ENCODE measurements at regions not wholly inside any gene's neighbourhood (a gene's known extent, or its start where the extent isn't known, plus 50 kb on each side); places are given as distances from the start of the nearest gene placed in this dataset.
A peak's percentile ranks its signal among the peaks of the same experiment; 100 is the strongest.

DNA sequence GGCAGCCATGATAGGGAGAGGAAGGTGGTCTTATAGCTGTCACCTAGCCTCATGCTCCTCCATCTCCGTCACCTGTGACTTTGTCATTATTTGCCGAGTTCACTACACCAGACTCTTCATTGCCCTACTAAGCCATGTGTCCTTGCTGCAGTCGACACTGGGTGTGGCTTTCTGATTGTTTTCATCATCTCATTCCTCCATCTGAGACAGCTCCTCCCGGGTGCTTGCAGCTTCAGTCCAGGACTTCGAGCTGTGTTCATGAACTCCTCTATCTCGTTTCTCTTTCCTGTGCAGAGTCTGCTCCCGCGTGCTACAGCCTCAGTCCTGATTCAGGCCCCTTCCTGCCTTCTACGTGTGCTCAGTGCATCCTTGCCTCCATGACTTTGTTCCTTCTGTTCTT, 295.1 kb upstream of the TNP1 start:
- CTCF ChIA-PET, result no interaction called here
- H3K27me3 Mint-ChIP-seq, result peaks cover 18% of the 10 kb centered on the region
- no peak overlapping the region for H3K4me3 Mint-ChIP-seq
- H3K27ac Mint-ChIP-seq, result no peak overlapping the region
- H3K36me3 Mint-ChIP-seq, result no peaks in the 10 kb centered on the region
- no peaks in the 10 kb centered on the region for H3K9me3 Mint-ChIP-seq
- no peaks in the 10 kb centered on the region for H3K4me1 Mint-ChIP-seq
- DNase-seq, result no peak

DNA sequence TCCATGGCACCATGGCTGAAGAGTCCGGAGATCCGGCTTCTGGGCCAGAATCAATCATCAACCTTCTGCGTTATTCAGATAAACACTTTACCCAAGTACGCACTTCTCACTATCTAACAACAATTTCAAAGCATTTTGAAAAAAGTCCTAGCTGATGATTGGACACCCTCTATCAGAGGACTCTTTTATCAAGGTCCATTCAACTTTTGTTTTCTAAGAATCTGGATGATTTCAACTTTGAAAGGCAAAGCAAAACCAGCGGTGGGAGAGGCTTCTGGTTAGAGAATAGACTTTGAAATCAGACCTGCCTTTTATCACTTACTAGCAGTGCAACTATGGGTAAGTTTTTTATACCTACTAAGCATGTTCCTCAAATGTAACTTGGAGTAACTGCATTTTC, 293.6 kb upstream of the TNP1 start:
- no peak overlapping the region for H3K27ac Mint-ChIP-seq
- H3K4me3 Mint-ChIP-seq, result no peak overlapping the region
- CTCF ChIA-PET, result interaction anchor here (0.7 kb wide), 2 partner anchors 10 to 166 kb away, joined by 3 to 4 read pairs; no protein-coding TSS in a partner anchor
- no peaks in the 10 kb centered on the region for H3K36me3 Mint-ChIP-seq
- DNase-seq, result no peak
- H3K4me1 Mint-ChIP-seq, result no peaks in the 10 kb centered on the region
- H3K9me3 Mint-ChIP-seq, result no peaks in the 10 kb centered on the region
- H3K27me3 Mint-ChIP-seq, result peaks cover 18% of the 10 kb centered on the region

DNA sequence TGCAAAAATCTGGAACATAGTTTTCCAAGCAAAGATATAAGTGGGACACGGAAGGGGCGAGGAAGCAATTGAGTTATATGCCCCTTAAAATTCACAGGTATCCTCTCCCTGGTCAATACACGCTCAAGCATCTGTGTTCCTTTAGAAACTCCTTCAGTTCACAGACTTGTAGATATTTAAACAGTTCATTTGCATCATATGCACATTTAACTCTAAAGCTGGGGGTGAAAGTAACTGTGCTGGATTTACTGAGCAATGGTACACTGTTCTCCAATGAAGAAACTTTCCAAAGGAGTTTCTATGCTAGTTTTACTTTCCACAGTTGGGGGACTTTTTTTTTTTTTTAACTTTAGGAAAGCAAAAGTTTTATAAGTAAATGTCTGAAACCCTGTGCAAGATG, 293.0 kb upstream of the TNP1 start:
- Mint-ChIP-seq H3K27me3 (peaks cover 11% of the 10 kb centered on the region), H3K4me3 (no peak overlapping the region)
- CTCF ChIA-PET, result interaction anchor here (0.7 kb wide), 2 partner anchors 11 to 167 kb away, joined by 3 to 4 read pairs; no protein-coding TSS in a partner anchor

DNA sequence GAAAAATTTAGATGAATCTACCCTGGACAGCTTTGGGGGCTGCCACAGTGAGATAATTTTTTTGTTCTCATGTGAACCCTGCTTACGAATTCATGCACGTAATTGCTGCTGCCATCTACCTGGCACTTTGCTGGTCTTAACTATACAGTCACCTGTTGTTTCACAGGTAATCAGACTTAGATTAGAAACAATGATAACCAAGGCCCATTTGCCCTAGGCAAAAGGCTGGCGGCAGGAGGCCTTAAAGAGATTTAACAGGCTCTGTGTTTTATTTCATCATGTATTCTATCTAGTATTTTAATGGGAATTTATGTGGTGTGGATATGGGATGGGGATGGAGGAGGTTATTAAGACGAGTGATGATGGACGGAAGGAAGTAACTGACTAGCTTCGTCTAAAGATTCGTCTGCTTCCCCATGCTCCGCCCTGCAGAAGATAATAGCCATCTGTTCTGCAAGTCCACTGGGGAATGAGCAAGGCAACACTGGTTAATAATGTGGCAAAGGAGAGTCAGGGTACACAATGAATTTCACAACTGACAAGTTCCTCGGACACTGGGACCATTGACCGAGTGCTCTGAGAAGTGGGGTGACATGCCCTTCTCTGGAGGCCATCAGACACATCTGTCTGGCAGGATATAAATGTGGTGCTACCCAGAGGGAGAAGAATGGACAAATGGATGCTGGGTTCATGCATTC, 291.8 kb upstream of the TNP1 start:
- Mint-ChIP-seq H3K4me1 (no peaks in the 10 kb centered on the region), H3K36me3 (no peaks in the 10 kb centered on the region), H3K9me3 (no peaks in the 10 kb centered on the region), H3K4me3 (no peak overlapping the region), H3K27me3 (peaks cover 18% of the 10 kb centered on the region), H3K27ac (no peak overlapping the region)
- CTCF ChIA-PET, result no interaction called here
- DNase-seq, result no peak

More for the DNA sequence above, 293.0 kb upstream of the TNP1 start:
- DNase-seq, result no peak
- no peaks in the 10 kb centered on the region for H3K4me1 Mint-ChIP-seq
- no peak overlapping the region for H3K27ac Mint-ChIP-seq
- no peaks in the 10 kb centered on the region for H3K9me3 Mint-ChIP-seq
- no peaks in the 10 kb centered on the region for H3K36me3 Mint-ChIP-seq

DNA sequence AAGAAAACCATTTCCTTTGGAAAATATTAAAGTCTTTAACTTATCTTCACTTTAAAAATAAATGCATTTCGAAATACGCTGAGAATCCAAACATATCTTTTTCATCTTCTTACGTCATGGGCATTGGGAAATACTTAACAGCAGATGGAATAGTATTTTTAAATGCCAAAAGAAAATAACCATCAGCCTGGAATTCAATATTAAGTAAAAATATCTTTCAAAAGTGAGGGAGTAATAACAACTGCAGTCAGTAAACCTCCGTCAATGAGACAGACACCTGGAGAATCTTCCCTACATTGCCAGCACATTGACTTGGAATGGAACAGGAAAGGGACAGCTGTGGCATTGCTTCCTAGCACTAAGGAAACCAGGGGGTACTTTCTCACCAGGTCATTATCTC, 290.4 kb upstream of the TNP1 start:
- CTCF ChIA-PET, result no interaction called here
- H3K9me3 Mint-ChIP-seq, result no peaks in the 10 kb centered on the region

DNA sequence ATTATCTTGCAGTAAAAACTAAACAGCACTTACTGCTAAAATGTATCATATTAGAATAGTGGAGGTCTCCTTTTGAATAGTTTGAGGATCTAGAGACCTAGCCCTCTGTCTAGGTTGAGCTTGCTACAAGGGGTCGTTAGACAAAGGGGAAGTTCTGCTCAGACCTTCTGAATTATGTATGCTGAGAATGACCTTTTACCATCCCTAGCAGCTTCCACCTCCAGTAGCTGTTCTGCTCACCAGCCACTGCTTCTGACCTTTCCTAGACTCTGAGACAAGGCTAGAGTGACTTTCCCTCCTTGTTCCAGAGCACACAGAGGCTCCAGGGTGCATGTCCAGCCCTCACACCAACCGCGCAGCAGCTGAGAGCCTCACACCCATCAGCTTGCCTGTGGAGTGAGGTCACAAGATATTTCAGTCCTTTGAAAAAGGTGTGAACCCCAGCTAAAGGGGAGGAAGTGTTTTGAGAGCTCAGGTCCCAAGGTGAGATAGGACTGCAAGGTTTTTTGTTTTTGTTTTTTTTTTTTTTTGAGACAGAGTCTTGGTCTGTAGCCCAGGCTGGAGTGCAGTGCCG, 289.3 kb upstream of the TNP1 start:
- CTCF ChIA-PET, result interaction anchor here (1.3 kb wide), 1 partner anchor 17 kb away, joined by 3 read pairs; no protein-coding TSS in a partner anchor
- H3K4me3 Mint-ChIP-seq, result no peak overlapping the region
- H3K27me3 Mint-ChIP-seq, result peaks cover 15% of the 10 kb centered on the region
- DNase-seq, result no peak
- H3K27ac Mint-ChIP-seq, result no peak overlapping the region
- H3K9me3 Mint-ChIP-seq, result no peaks in the 10 kb centered on the region
- H3K4me1 Mint-ChIP-seq, result no peaks in the 10 kb centered on the region
- no peaks in the 10 kb centered on the region for H3K36me3 Mint-ChIP-seq

More for the DNA sequence above, 290.4 kb upstream of the TNP1 start:
- Mint-ChIP-seq H3K27ac (no peak overlapping the region), H3K36me3 (no peaks in the 10 kb centered on the region), H3K27me3 (peaks cover 15% of the 10 kb centered on the region), H3K4me1 (no peaks in the 10 kb centered on the region), H3K4me3 (no peak overlapping the region)
- no peak for DNase-seq

DNA sequence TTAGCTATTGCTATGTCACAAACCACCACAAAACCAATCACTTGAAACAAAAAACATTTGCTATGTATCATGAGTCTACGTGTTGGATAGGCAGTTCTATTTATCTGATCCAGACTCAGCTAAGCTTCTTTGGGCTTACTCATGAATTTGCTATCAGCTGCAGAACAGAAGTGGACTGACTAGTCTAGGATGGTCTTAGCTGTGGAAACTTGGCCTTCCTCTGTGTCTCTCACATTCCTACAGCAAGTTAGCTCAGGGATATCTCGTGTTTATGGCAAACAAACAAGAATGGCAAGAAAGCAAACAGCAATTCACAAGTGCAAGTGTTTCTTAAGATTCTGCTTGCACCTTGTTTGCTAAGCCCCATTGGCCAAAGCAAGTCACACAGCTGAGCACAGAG, 288.0 kb upstream of the TNP1 start:
- DNase-seq, result no peak
- no peak overlapping the region for H3K27ac Mint-ChIP-seq
- H3K9me3 Mint-ChIP-seq, result no peaks in the 10 kb centered on the region
- no peaks in the 10 kb centered on the region for H3K4me1 Mint-ChIP-seq
- H3K27me3 Mint-ChIP-seq, result peaks cover 15% of the 10 kb centered on the region
- no peaks in the 10 kb centered on the region for H3K36me3 Mint-ChIP-seq
- no peak overlapping the region for H3K4me3 Mint-ChIP-seq
- CTCF ChIA-PET, result interaction anchor here (0.7 to 1.4 kb wide), 4 partner anchors 18 to 466 kb away, joined by 3 read pairs; no protein-coding TSS in a partner anchor

DNA sequence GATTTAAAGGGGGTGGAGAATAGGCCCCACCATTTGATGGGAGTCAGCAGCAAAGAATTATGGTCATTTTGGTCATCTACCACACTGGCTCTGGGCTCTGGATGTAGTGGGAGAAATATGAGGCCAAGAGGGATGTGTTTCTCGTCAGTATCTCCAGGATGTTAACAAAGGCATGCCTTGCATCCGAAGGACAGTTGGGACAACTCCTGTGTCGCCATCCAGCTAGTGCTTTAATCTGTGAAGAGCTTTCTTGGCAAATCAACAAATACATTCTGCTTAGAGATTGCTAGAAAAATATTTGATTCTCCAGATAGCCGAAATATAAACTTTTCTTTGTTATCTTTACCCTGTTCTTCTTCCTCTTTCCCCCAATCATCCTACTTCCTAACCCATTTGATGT, 287.1 kb upstream of the TNP1 start:
- Mint-ChIP-seq H3K27ac (no peak overlapping the region), H3K9me3 (peaks cover 5% of the 10 kb centered on the region), H3K36me3 (no peaks in the 10 kb centered on the region), H3K27me3 (peaks cover 13% of the 10 kb centered on the region), H3K4me3 (no peak overlapping the region), H3K4me1 (no peaks in the 10 kb centered on the region)
- DNase-seq, result no peak
- CTCF ChIA-PET, result interaction anchor here (1.0 kb wide), 1 partner anchor 19 kb away, joined by 3 read pairs; no protein-coding TSS in a partner anchor

DNA sequence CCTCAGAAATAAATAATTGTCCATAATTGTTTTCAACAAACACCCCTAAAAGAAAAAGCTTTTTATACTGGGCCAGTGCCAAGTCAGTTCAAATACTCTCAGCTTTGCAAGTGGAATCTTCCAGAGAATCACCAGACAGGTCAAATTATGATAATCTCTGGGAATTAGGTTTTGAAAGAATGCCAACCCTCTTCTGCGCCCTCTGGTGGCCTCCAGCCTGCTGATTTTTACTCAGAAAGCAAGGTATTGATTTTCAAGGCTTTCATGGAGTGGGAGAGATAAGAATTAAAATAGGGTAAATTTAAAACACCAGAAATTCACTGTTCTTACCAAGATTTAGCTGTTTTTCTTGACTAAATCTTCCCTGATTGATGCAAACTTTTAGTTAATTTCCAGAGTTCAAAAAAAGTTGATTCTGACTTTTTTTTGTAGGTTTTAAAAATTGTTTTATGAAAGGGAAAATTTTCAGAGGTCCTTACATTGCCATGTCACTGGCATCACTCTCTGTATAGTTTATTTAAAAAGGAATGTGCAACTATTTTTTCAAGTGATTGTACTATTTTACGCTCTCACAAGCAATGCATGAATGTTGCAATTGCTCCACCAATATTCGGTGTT, 282.9 kb upstream of the TNP1 start:
- Mint-ChIP-seq H3K4me1 (no peaks in the 10 kb centered on the region), H3K27ac (no peak overlapping the region), H3K9me3 (peaks cover 9% of the 10 kb centered on the region), H3K36me3 (no peaks in the 10 kb centered on the region), H3K4me3 (no peak overlapping the region), H3K27me3 (peaks cover 10% of the 10 kb centered on the region)
- CTCF ChIA-PET, result interaction anchor here (0.8 to 1.5 kb wide), 5 partner anchors 23 to 570 kb away, joined by 3 to 7 read pairs (median 3); no protein-coding TSS in a partner anchor
- peak; percentile 51 for DNase-seq

DNA sequence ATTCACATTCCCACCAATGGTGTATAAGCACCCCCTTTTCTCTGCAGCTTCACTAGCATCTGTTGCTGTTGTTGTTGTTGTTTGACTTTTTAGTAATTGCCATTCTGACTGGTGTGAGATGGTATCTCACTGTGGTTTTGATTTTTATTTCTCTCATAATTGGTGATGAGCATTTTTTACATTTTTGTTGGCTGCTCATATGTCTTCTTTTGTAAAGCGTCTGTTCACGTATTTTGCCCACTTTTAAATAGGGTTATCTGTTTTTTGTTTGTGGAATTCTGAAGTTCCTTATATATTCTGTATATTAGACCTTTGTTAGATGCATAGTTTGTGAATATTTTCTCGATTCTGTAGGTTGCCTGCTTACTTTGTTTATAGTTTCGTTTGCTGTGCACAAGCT, 278.4 kb upstream of the TNP1 start:
- Mint-ChIP-seq H3K4me3 (no peak overlapping the region), H3K27ac (no peak overlapping the region), H3K4me1 (no peaks in the 10 kb centered on the region), H3K9me3 (peaks cover 12% of the 10 kb centered on the region), H3K36me3 (no peaks in the 10 kb centered on the region), H3K27me3 (peaks cover 7% of the 10 kb centered on the region)
- DNase-seq, result no peak
- CTCF ChIA-PET, result no interaction called here

DNA sequence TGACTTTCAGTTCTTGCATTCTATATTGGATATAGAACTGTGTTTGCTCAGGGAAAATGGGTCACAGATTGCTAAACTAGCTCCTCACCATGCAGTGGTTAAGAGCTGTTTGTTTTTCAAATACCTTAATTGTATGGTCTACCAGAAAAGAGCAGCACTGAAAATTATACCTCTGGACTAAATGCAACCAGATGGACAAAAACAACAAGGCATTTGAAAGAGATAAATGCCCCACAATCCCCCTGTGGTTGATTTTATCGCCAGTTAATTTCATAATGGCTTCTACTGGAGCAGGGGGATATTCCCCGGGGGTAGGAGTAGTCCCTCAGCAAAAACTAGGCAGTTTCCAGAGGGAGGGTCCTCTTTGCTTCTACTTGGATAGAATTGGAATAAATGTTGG, 267.9 kb upstream of the TNP1 start:
- DNase-seq, result no peak
- H3K9me3 Mint-ChIP-seq, result no peaks in the 10 kb centered on the region
- H3K36me3 Mint-ChIP-seq, result no peaks in the 10 kb centered on the region
- H3K27ac Mint-ChIP-seq, result no peak overlapping the region
- no peak overlapping the region for H3K4me3 Mint-ChIP-seq
- H3K27me3 Mint-ChIP-seq, result peaks cover 18% of the 10 kb centered on the region
- H3K4me1 Mint-ChIP-seq, result no peaks in the 10 kb centered on the region
- CTCF ChIA-PET, result no interaction called here

DNA sequence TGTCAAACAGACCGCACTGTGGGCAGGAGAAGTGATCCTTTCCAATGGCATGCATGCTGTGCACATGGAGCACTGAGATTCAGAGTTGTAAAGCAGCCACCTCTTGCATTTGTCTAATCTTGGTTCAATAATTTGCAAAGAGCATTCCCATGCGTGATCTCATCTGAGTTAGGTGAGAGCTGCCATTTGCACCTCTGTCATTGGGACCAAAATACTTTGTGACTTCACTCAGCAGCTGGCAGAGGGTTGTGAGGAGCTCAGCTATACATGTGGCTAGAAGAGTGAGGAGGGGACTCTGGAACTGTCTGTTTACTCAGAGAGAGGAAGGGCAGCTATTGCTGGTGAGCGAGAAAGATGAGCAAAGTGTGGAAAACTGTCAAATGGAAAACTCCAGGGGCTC, 265.1 kb upstream of the TNP1 start:
- Mint-ChIP-seq H3K4me1 (no peaks in the 10 kb centered on the region), H3K27ac (no peak overlapping the region), H3K36me3 (no peaks in the 10 kb centered on the region), H3K27me3 (peaks cover 18% of the 10 kb centered on the region), H3K9me3 (no peaks in the 10 kb centered on the region), H3K4me3 (no peak overlapping the region)
- CTCF ChIA-PET, result no interaction called here
- DNase-seq, result no peak

DNA sequence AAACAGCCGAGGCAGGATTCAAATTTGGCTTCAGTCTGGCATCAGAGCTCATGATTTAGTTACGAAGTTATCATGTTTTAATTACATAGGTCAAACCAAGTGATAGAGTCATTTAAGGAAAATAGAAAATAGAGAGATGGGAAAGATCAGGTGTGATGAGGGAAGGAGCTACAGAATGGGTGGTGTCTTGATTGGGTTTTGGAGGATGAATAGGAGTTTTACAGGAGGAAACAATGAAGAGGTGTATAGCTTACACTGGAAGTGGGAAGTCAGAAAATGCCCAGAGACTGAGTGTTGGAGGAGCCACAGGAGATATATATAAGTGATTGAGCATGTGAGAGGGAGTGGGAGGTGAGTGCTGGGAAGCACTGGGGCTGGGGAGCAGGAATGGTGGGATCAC, 264.2 kb upstream of the TNP1 start:
- Mint-ChIP-seq H3K4me3 (no peak overlapping the region), H3K27me3 (peaks cover 23% of the 10 kb centered on the region), H3K4me1 (no peaks in the 10 kb centered on the region), H3K9me3 (no peaks in the 10 kb centered on the region), H3K36me3 (no peaks in the 10 kb centered on the region), H3K27ac (no peak overlapping the region)
- DNase-seq, result no peak
- CTCF ChIA-PET, result no interaction called here

DNA sequence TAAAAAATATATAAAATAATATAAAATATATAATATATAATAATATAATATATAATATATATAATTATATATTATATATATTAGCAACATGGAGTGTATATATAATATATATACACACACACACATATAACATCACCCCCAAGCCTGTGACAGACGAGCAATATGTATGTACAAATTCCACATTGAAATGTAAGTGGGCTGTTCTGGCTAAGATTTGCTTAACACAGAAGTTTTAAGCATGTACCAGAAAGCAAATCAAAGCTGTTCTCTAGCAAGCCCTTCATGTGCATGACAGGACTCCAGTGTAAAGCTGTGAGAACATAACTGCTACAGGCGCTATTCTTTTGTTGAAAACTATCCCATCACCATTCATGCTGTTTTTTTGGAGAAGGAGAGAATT, 261.7 kb upstream of the TNP1 start:
- Mint-ChIP-seq H3K27ac (no peak overlapping the region), H3K9me3 (no peaks in the 10 kb centered on the region), H3K36me3 (no peaks in the 10 kb centered on the region), H3K27me3 (peaks cover 25% of the 10 kb centered on the region), H3K4me3 (no peak overlapping the region), H3K4me1 (peaks cover 6% of the 10 kb centered on the region)
- CTCF ChIA-PET, result interaction anchor here (1.5 kb wide), 1 partner anchor 45 kb away, joined by 4 read pairs; no protein-coding TSS in a partner anchor
- no peak for DNase-seq

DNA sequence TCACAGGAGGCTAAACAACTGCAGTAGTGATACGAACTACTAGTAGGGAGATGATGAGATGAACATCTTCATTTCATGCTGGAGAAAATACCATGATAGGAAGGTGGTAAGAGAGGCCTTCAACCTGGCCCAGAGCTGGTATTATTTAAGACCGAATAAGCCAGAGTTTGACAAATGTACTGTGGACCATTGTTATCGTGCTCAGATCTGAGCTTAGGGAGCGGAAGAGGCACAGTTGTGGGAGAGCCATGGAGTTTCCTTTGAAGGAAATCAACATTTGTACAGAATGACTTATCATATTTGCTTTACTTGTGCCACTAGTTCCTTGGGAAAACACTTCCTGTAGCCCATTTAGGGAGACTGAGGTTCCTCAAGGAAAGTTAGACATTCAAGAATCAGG, 260.6 kb upstream of the TNP1 start:
- H3K36me3 Mint-ChIP-seq, result no peaks in the 10 kb centered on the region
- no peak overlapping the region for H3K4me3 Mint-ChIP-seq
- peaks cover 30% of the 10 kb centered on the region for H3K27me3 Mint-ChIP-seq
- H3K4me1 Mint-ChIP-seq, result peaks cover 6% of the 10 kb centered on the region
- CTCF ChIA-PET, result no interaction called here
- no peak overlapping the region for H3K27ac Mint-ChIP-seq
- DNase-seq, result no peak
- H3K9me3 Mint-ChIP-seq, result no peaks in the 10 kb centered on the region

Measured in activated naive CD4-positive, alpha-beta T cell treated with anti-CD3 and anti-CD28 coated beads, Interleukin-2, amount 10 ng/mL, durations not matched to agents 7 days and 5 days (primary cell).